DND-41 (cell line): ENCODE measurements at regions not wholly inside any gene's neighbourhood (a gene's known extent, or its start where the extent isn't known, plus 50 kb on each side); places are given as distances from the start of the nearest gene placed in this dataset.

Experiments
- EZH2 ChIP-seq: IDR thresholded peaks from 3 replicates; pipeline ENCODE4 v1.6.1; 2012; ENCODE audit warnings: borderline replicate concordance, low read depth, mild to moderate bottlenecking, moderate library complexity, low read length, inconsistent platforms; ENCODE audit not compliant: severe bottlenecking
- TF ChIP-seq, protein P1 (sequence below): IDR thresholded peaks from 2 replicates; pipeline ENCODE4 v1.5.1; 2012; ENCODE audit warnings: borderline replicate concordance, low read length, moderate library complexity, mild to moderate bottlenecking; ENCODE audit not compliant: poor library complexity, severe bottlenecking; ENCODE audit errors: extremely low read depth

DNA sequence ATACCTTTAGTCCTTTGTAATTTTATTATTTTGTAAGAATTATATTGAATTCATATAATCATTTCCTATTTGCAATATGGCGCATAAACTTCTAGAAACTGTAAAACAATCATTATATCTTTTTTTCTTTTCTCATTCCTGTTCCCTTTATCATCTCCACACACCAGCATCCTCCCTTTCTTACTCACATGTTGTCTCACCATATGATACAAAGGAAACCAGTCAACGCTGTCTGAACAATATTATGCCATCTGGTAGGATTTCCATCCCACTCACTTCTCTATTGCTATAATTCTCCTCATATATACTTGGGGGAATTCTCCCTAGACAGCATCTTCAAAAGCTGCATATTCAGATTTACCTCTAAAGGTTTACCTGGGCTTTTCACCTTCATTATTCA is 389.8 kb downstream of the NDFIP2 start:
- TF ChIP-seq, protein P1, sequence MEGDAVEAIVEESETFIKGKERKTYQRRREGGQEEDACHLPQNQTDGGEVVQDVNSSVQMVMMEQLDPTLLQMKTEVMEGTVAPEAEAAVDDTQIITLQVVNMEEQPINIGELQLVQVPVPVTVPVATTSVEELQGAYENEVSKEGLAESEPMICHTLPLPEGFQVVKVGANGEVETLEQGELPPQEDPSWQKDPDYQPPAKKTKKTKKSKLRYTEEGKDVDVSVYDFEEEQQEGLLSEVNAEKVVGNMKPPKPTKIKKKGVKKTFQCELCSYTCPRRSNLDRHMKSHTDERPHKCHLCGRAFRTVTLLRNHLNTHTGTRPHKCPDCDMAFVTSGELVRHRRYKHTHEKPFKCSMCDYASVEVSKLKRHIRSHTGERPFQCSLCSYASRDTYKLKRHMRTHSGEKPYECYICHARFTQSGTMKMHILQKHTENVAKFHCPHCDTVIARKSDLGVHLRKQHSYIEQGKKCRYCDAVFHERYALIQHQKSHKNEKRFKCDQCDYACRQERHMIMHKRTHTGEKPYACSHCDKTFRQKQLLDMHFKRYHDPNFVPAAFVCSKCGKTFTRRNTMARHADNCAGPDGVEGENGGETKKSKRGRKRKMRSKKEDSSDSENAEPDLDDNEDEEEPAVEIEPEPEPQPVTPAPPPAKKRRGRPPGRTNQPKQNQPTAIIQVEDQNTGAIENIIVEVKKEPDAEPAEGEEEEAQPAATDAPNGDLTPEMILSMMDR, result no peak
- no peak for TF ChIP-seq EZH2
